Esophagus squamous epithelium (tissue), 4 donors: ENCODE measurements at regions not wholly inside any gene's neighbourhood (a gene's known extent, or its start where the extent isn't known, plus 50 kb on each side); places are given as distances from the start of the nearest gene placed in this dataset.

Source experiments
- CTCF ChIP-seq, 6 experiments: fragments of 450-650 bp in 4 of 6; fragments of 200-600 bp in 2 of 6; sonication (generic) in 2 of 6; IDR thresholded peaks; one replicate each; pipeline ENCODE4 v1.5.1; 2016 to 2019; ENCODE audit warnings: antibody characterized with exemption in 6 of 6, mild to moderate bottlenecking in 4 of 6, moderate library complexity in 4 of 6
- POLR2A ChIP-seq, 4 donors: fragments of 450-650 bp; IDR thresholded peaks; one replicate each; pipeline ENCODE4 v1.6.1; 2017; ENCODE audit warnings: antibody characterized with exemption in 4 of 4, mild to moderate bottlenecking in 4 of 4, moderate library complexity in 3 of 4

- TF ChIP-seq CTCF (IDR thresholded peaks at IDR 0.05) (no peak), POLR2A (IDR thresholded peaks at IDR 0.05) (no peak)
Observed at GRCh38 chr6:3571836-3572235, 115.0 kb upstream of the SLC22A23 start.
